ENCODE measurements at regions not wholly inside any gene's neighbourhood (a gene's known extent, or its start where the extent isn't known, plus 50 kb on each side); places are given as distances from the start of the nearest gene placed in this dataset.
"Not testable (repeated sequence)": the region's sequence is repeated elsewhere in the genome, so short reads cannot be mapped to it uniquely, and the experiment has no call there.

GRCh38 chr14:45558183-45558582 is 305.2 kb upstream of the MIS18BP1 start:
- no peaks in the 10 kb centered on the region for H3K27me3 ChIP-seq
- no peak overlapping the region for H3K4me3 ChIP-seq
- intact Hi-C loops (cut with DNase I): no loop called here
- no peak overlapping the region for H3K27ac ChIP-seq
- no peaks in the 10 kb centered on the region for H3K4me1 ChIP-seq
- no peaks in the 10 kb centered on the region for H3K9me3 ChIP-seq
- no peak for TF ChIP-seq CTCF (IDR thresholded peaks at IDR 0.05)
- no peak for DNase-seq (ENCODE audit: low spot score in 2 of 2)
- no peaks in the 10 kb centered on the region for H3K36me3 ChIP-seq

- intact Hi-C loops (cut with DNase I): no loop called here
- H3K4me1 ChIP-seq: no peaks in the 10 kb centered on the region
- H3K27me3 ChIP-seq: no peaks in the 10 kb centered on the region
- DNase-seq (ENCODE audit: low spot score in 2 of 2): no peak
- H3K9me3 ChIP-seq: no peaks in the 10 kb centered on the region
- no peak overlapping the region for H3K27ac ChIP-seq
- H3K4me3 ChIP-seq: no peak overlapping the region
- TF ChIP-seq CTCF (IDR thresholded peaks at IDR 0.05): no peak
- no peaks in the 10 kb centered on the region for H3K36me3 ChIP-seq
These were observed 301.0 kb upstream of the MIS18BP1 start for GRCh38 chr14:45553981-45554380.

- H3K4me1 ChIP-seq: not testable (repeated sequence)
These were observed 298.3 kb upstream of the MIS18BP1 start for GRCh38 chr14:45551240-45551820.

GRCh38 chr14:45531022-45531421 is 278.0 kb upstream of the MIS18BP1 start:
- H3K4me1 ChIP-seq: no peaks in the 10 kb centered on the region
- intact Hi-C loops (cut with DNase I): no loop called here
- DNase-seq (ENCODE audit: low spot score in 2 of 2): no peak

More at GRCh38 chr14:45551240-45551820, 298.3 kb upstream of the MIS18BP1 start:
- H3K27ac ChIP-seq; H3K27me3 ChIP-seq; H3K36me3 ChIP-seq; intact Hi-C loops (cut with DNase I); H3K9me3 ChIP-seq; DNase-seq (ENCODE audit: low spot score in 2 of 2); H3K4me3 ChIP-seq: not testable (repeated sequence)

GRCh38 chr14:45526715-45527549 is 273.9 kb upstream of the MIS18BP1 start:
- Histone ChIP-seq H3K4me1 (no peaks in the 10 kb centered on the region), H3K27ac (no peak overlapping the region), H3K9me3 (peaks cover 0 to 4% of the 10 kb centered on the region in 2 donors), H3K4me3 (no peak overlapping the region), H3K36me3 (no peaks in the 10 kb centered on the region), H3K27me3 (no peaks in the 10 kb centered on the region)
- intact Hi-C loops (cut with DNase I): no loop called here
- no peak for TF ChIP-seq CTCF (IDR thresholded peaks at IDR 0.05)
- DNase-seq (ENCODE audit: low spot score in 2 of 2): no peak

More at GRCh38 chr14:45531022-45531421, 278.0 kb upstream of the MIS18BP1 start:
- TF ChIP-seq CTCF (IDR thresholded peaks at IDR 0.05): no peak
- peaks cover 0 to 4% of the 10 kb centered on the region in 2 donors for H3K9me3 ChIP-seq
- no peaks in the 10 kb centered on the region for H3K36me3 ChIP-seq
- no peak overlapping the region for H3K27ac ChIP-seq
- no peak overlapping the region for H3K4me3 ChIP-seq
- H3K27me3 ChIP-seq: no peaks in the 10 kb centered on the region

- no peaks in the 10 kb centered on the region for H3K4me1 ChIP-seq
- no peaks in the 10 kb centered on the region for H3K27me3 ChIP-seq
- no peak for DNase-seq (ENCODE audit: low spot score in 2 of 2)
- no peak overlapping the region for H3K4me3 ChIP-seq
- H3K36me3 ChIP-seq: no peaks in the 10 kb centered on the region
- no peaks in the 10 kb centered on the region for H3K9me3 ChIP-seq
- no peak for TF ChIP-seq CTCF (IDR thresholded peaks at IDR 0.05)
- intact Hi-C loops (cut with DNase I): no loop called here
- no peak overlapping the region for H3K27ac ChIP-seq
These were observed 266.8 kb upstream of the MIS18BP1 start for GRCh38 chr14:45519766-45520165.
